GM12878 (cell line): ENCODE measurements at regions not wholly inside any gene's neighbourhood (a gene's known extent, or its start where the extent isn't known, plus 50 kb on each side); places are given as distances from the start of the nearest gene placed in this dataset.

Experiments
- ATAC-seq: fragments of 200-7000 bp; cut with Tn5 transposase; 3 replicates; pipeline ENCODE4 v1.9.1; 2020; ENCODE audit warnings: mild to moderate bottlenecking, moderate library complexity
- BruUV-seq: library from RNA; stranded (reverse); fragments of 400-500 nt; replicated peaks from 2 replicates; lab custom pipeline; 2021; lab: Mats Ljungman, UMichigan
- CTCF ChIA-PET: fragments of 300-600 bp; sonication (Branson Sonifier 250); formaldehyde crosslinking; extraction: SDS; loops from one replicate; lab custom pipeline; 2021; ENCODE audit warnings: inconsistent platforms; lab: Yijun Ruan, JAX
- POLR2A ChIA-PET: fragments of 350-600 bp; formaldehyde crosslinking; extraction: SDS; loops from one replicate; lab custom pipeline; 2021; ENCODE audit warnings: inconsistent platforms; lab: Charles Lee
- RAD21 ChIA-PET: fragments of 300-600 bp; sonication (Branson Sonifier 250); formaldehyde crosslinking; loops from one replicate; lab custom pipeline; 2023; ENCODE audit warnings: antibody characterized with exemption; ENCODE audit not compliant: unreplicated experiment; lab: Charles Lee
- SMC1A ChIA-PET: fragments of 300-600 bp; sonication (Branson Sonifier 250); formaldehyde crosslinking; loops from one replicate; lab custom pipeline; 2023; ENCODE audit not compliant: unreplicated experiment, uncharacterized antibody; lab: Charles Lee
- DNase-seq: peaks from one replicate; pipeline ENCODE4 v3.0.0-alpha.2; 2011; ENCODE audit warnings: low read depth, low spot score
- FAIRE-seq: peaks from 3 replicates; lab custom pipeline; 2011; peaks lifted over from hg19 to GRCh38; lab: Jason Lieb, UNC
- H2AFZ ChIP-seq: 2 replicates; pipeline ENCODE4 v1.6.0; 2011; ENCODE audit warnings: low read depth, low read length, control low read depth; ENCODE audit not compliant: control insufficient read depth
- H3K27ac ChIP-seq: 2 replicates; pipeline ENCODE4 v1.5.1; 2011; ENCODE audit warnings: control low read depth; ENCODE audit not compliant: control insufficient read depth, insufficient read depth
- H3K27me3 ChIP-seq, 2 experiments: replicated peaks in 1 of 2; 2 replicates each; pipeline versions ENCODE4 v1.6.0 to v1.6.1; 2011; ENCODE audit warnings: low read length in 1 of 2; ENCODE audit not compliant: control insufficient read depth in 2 of 2, insufficient read depth in 2 of 2
- H3K36me3 ChIP-seq, 2 experiments: 2 replicates each; pipeline ENCODE4 v1.5.1; 2011; ENCODE audit warnings: low read length in 1 of 2; ENCODE audit not compliant: control insufficient read depth in 2 of 2, insufficient read depth in 2 of 2
- H3K4me1 ChIP-seq: 2 replicates; pipeline ENCODE4 v1.6.1; 2011; ENCODE audit warnings: mild to moderate bottlenecking, low read length, moderate library complexity, mixed read lengths; ENCODE audit not compliant: control insufficient read depth, insufficient read depth
- H3K4me2 ChIP-seq: 2 replicates; pipeline ENCODE4 v1.6.0; 2011; ENCODE audit warnings: control low read depth; ENCODE audit not compliant: control insufficient read depth, insufficient read depth
- H3K4me3 ChIP-seq: fragments of 200-600 bp; sonication (generic); 2 replicates; pipeline ENCODE4 v1.5.1; 2016
- H3K79me2 ChIP-seq: 2 replicates; pipeline ENCODE4 v1.6.0; 2011; ENCODE audit warnings: low read length; ENCODE audit not compliant: control insufficient read depth, insufficient read depth
- H3K9ac ChIP-seq: 2 replicates; pipeline ENCODE4 v1.8.0; 2011; ENCODE audit warnings: low read length, control low read depth, mixed read lengths; ENCODE audit not compliant: control insufficient read depth, insufficient read depth
- H3K9me3 ChIP-seq: replicated peaks from 3 replicates; pipeline ENCODE4 v1.5.1; 2011; ENCODE audit warnings: mild to moderate bottlenecking, low read length; ENCODE audit not compliant: control insufficient read depth, insufficient read depth
- H4K20me1 ChIP-seq: 2 replicates; pipeline ENCODE4 v1.6.0; 2011; ENCODE audit not compliant: control insufficient read depth, insufficient read depth
- ATF7 ChIP-seq: fragments of 450-650 bp; IDR thresholded peaks from 2 replicates; pipeline ENCODE4 v1.6.1; 2016; ENCODE audit warnings: low read depth, mild to moderate bottlenecking
- BCL11A ChIP-seq: IDR thresholded peaks from 2 replicates; pipeline ENCODE4 v1.6.1; 2011; ENCODE audit warnings: low read depth, low read length
- BHLHE40 ChIP-seq, 2 experiments: fragments of 450-650 bp in 1 of 2; IDR thresholded peaks; 2 replicates each; pipeline ENCODE4 v1.6.1; 2011 to 2017; ENCODE audit warnings: low read depth in 2 of 2, borderline replicate concordance in 1 of 2, improper control_type of control experiment in 1 of 2, low read length in 1 of 2, mild to moderate bottlenecking in 1 of 2
- CHD4 ChIP-seq: fragments of 200-600 bp; sonication (generic); IDR thresholded peaks from 2 replicates; pipeline ENCODE4 v1.6.1; 2016; ENCODE audit warnings: mild to moderate bottlenecking
- EED ChIP-seq: sonication (generic); IDR thresholded peaks from 2 replicates; pipeline ENCODE4 v1.6.1; 2016; ENCODE audit warnings: antibody characterized with exemption, low read depth
- EP300 ChIP-seq, 2 experiments: fragments of 150-350 bp in 1 of 2; IDR thresholded peaks; 2 replicates each; pipeline ENCODE4 v1.6.1; 2011 to 2012; ENCODE audit warnings: low read depth in 2 of 2, low read length in 2 of 2, borderline replicate concordance in 1 of 2, improper control_type of control experiment in 1 of 2, inconsistent platforms in 1 of 2; ENCODE audit not compliant: control insufficient read depth in 1 of 2
- ETV6 ChIP-seq, 2 experiments: fragments of 450-650 bp in 1 of 2; IDR thresholded peaks in 1 of 2; conservative IDR thresholded peaks in 1 of 2; 2 replicates each; pipeline ENCODE4 v1.6.1; 2014; ENCODE audit warnings: antibody characterized with exemption in 1 of 2, borderline replicate concordance in 1 of 2, low read depth in 1 of 2, mild to moderate bottlenecking in 1 of 2, moderate library complexity in 1 of 2
- IKZF1 ChIP-seq: fragments of 450-650 bp; conservative IDR thresholded peaks from 2 replicates; pipeline ENCODE4 v1.6.1; 2017; ENCODE audit warnings: antibody characterized with exemption, mild to moderate bottlenecking
- IKZF2 ChIP-seq, 2 experiments: fragments of 450-650 bp; IDR thresholded peaks; 2 replicates each; pipeline ENCODE4 v1.6.1; 2017; ENCODE audit warnings: mild to moderate bottlenecking in 2 of 2, moderate library complexity in 2 of 2
- IRF4 ChIP-seq: IDR thresholded peaks from 2 replicates; pipeline ENCODE4 v1.6.1; 2011; ENCODE audit warnings: low read depth, low read length
- MEF2A ChIP-seq: IDR thresholded peaks from 2 replicates; pipeline ENCODE4 v1.6.1; 2011; ENCODE audit warnings: low read depth, mild to moderate bottlenecking, low read length, moderate library complexity; ENCODE audit not compliant: insufficient read depth
- MEF2B ChIP-seq: fragments of 450-650 bp; IDR thresholded peaks from 2 replicates; pipeline ENCODE4 v1.6.1; 2018; ENCODE audit warnings: mild to moderate bottlenecking, moderate library complexity; ENCODE audit not compliant: partially characterized antibody, poor library complexity, severe bottlenecking
- MTA2 ChIP-seq: fragments of 450-650 bp; IDR thresholded peaks from 2 replicates; pipeline ENCODE4 v1.6.1; 2016; ENCODE audit warnings: low read depth, mild to moderate bottlenecking, moderate library complexity
- MTA3 ChIP-seq: IDR thresholded peaks from 2 replicates; pipeline ENCODE4 v1.6.1; 2012; ENCODE audit warnings: low read length, inconsistent platforms, borderline replicate concordance
- NFIC ChIP-seq: IDR thresholded peaks from 2 replicates; pipeline ENCODE4 v1.6.1; 2012; ENCODE audit warnings: low read depth, mild to moderate bottlenecking, inconsistent platforms, low read length, moderate library complexity
- NFXL1 ChIP-seq: fragments of 450-650 bp; IDR thresholded peaks from 2 replicates; pipeline ENCODE4 v1.6.1; 2017; ENCODE audit warnings: antibody characterized with exemption, mild to moderate bottlenecking, borderline replicate concordance
- NRF1 ChIP-seq: conservative IDR thresholded peaks from 2 replicates; pipeline ENCODE4 v1.6.1; 2011; ENCODE audit warnings: mild to moderate bottlenecking, low read depth, low read length, improper control_type of control experiment
- PAX5 ChIP-seq: IDR thresholded peaks from 2 replicates; pipeline ENCODE4 v1.6.1; 2011; ENCODE audit warnings: low read depth, low read length, borderline replicate concordance
- POU2F2 ChIP-seq: IDR thresholded peaks from 3 replicates; pipeline ENCODE4 v1.6.1; 2011; ENCODE audit warnings: low read depth, mild to moderate bottlenecking, low read length, borderline replicate concordance
- RB1 ChIP-seq: fragments of 450-650 bp; formaldehyde crosslinking; IDR thresholded peaks from 2 replicates; pipeline ENCODE4 v1.6.1; 2017; ENCODE audit warnings: mild to moderate bottlenecking, borderline replicate concordance
- RUNX3 ChIP-seq: IDR thresholded peaks from 2 replicates; pipeline ENCODE4 v1.6.1; 2012; ENCODE audit warnings: low read length, inconsistent platforms
- SPI1 ChIP-seq: IDR thresholded peaks from 2 replicates; pipeline ENCODE4 v1.6.1; 2011; ENCODE audit warnings: low read depth, mild to moderate bottlenecking, low read length, moderate library complexity, borderline replicate concordance; ENCODE audit not compliant: insufficient read depth
- ZNF217 ChIP-seq: fragments of 450-650 bp; IDR thresholded peaks from 2 replicates; pipeline ENCODE4 v1.6.1; 2017; ENCODE audit warnings: antibody characterized with exemption, mild to moderate bottlenecking
- WGBS: methylation state at CpG from one replicate; pipeline ENCODE4 v1.1.6; 2016; ENCODE audit warnings: low lambda C conversion rate; ENCODE audit not compliant: insufficient replicate concordance, insufficient coverage; ENCODE audit errors: missing lambda C conversion rate; 5-methylcytosine and 5-hydroxymethylcytosine counted together
- in situ Hi-C: fragments of 300-500 bp; cut with MboI; formaldehyde crosslinking; loops from 9 replicates; pipeline ENCODE4 v1.14.3; 2018; ENCODE audit warnings: mixed read lengths
- intact Hi-C: fragments of 100-400 bp; cut with micrococcal nuclease; formaldehyde crosslinking; loops from one replicate; pipeline ENCODE4 v1.14.2; 2022; ENCODE audit not compliant: unreplicated experiment
- TF ChIP-seq, protein P1 (sequence below): fragments of 450-650 bp; IDR thresholded peaks from 2 replicates; pipeline ENCODE4 v1.6.1; 2017; ENCODE audit warnings: low read depth, mild to moderate bottlenecking, moderate library complexity

GRCh38 chr14:51180577-51180976 is 59.5 kb upstream of the TMX1 start:
- 8% methylated on average over 9 of the region's 9 CpGs for WGBS
- RAD21 ChIA-PET, result no interaction called here

More at GRCh38 chr14:51180577-51180976, 59.5 kb upstream of the TMX1 start:
- ChIA-PET POLR2A (no interaction called here), SMC1A (no interaction called here), CTCF (no interaction called here)
- no peaks in the 10 kb centered on the region for H3K27me3 ChIP-seq
- no peak overlapping the region for H3K9ac ChIP-seq
- DNase-seq, result peak; percentile 69
- peak; percentile 92 for ATAC-seq
- H3K4me3 ChIP-seq, result peak overlapping the region; percentile 17; the same call in 1 of the 2 replicates
- peaks cover 22% of the 10 kb centered on the region for H3K4me1 ChIP-seq
- in situ Hi-C loops (no loop called here), intact Hi-C loops (no loop called here)
- BruUV-seq, result no TSS peak
- peak overlapping the region; percentile 67 for H2AFZ ChIP-seq
- H3K36me3 ChIP-seq, result no peaks in the 10 kb centered on the region
- peak; percentile 89 to 90 for TF ChIP-seq IKZF2 (IDR thresholded peaks at IDR 0.05)
- TF ChIP-seq MTA2, result peak; percentile 35; the same call in 1 of the 2 replicates
- TF ChIP-seq ATF7, result 0 out of 2 replicates have a peak, but pooled peaks have one; percentile 12
- TF ChIP-seq NRF1, result no peak
- no peak for TF ChIP-seq CHD4
- no peak for TF ChIP-seq RB1
- peak; percentile 66 for TF ChIP-seq RUNX3
- TF ChIP-seq, protein P1, sequence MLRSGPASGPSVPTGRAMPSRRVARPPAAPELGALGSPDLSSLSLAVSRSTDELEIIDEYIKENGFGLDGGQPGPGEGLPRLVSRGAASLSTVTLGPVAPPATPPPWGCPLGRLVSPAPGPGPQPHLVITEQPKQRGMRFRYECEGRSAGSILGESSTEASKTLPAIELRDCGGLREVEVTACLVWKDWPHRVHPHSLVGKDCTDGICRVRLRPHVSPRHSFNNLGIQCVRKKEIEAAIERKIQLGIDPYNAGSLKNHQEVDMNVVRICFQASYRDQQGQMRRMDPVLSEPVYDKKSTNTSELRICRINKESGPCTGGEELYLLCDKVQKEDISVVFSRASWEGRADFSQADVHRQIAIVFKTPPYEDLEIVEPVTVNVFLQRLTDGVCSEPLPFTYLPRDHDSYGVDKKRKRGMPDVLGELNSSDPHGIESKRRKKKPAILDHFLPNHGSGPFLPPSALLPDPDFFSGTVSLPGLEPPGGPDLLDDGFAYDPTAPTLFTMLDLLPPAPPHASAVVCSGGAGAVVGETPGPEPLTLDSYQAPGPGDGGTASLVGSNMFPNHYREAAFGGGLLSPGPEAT, result peak; percentile 67; the same call in 1 of the 2 replicates
- TF ChIP-seq EP300 (IDR thresholded peaks at IDR 0.05; ENCODE audit: borderline replicate concordance in 1 of 2, control insufficient read depth in 1 of 2, low read depth in 2 of 2, low read length in 2 of 2), result peak in 1 of 2 experiments; percentile 49; a peak in 1 of 4 replicates
- TF ChIP-seq MEF2A, result 0 out of 2 replicates have a peak, but pooled peaks have one; percentile 14
- peak; percentile 65 to 70 for TF ChIP-seq BHLHE40 (IDR thresholded peaks at IDR 0.05; ENCODE audit: borderline replicate concordance in 1 of 2, low read depth in 2 of 2, low read length in 1 of 2)
- TF ChIP-seq IKZF1, result peak; percentile 71
- no peak for TF ChIP-seq MTA3
- no peak for TF ChIP-seq NFXL1
- 0 out of 4 replicates have a peak, but pooled peaks of 1 of the 2 experiments have one; percentile 31 for TF ChIP-seq ETV6 (conservative IDR thresholded peaks at IDR 0.05 in 1 of 2, IDR thresholded peaks at IDR 0.05 in 1 of 2; ENCODE audit: borderline replicate concordance in 1 of 2, low read depth in 1 of 2)
- TF ChIP-seq NFIC, result peak; percentile 42; the same call in 1 of the 2 replicates
- TF ChIP-seq EED, result peak; percentile 96
- peak; percentile 85; the same call in 2 of the 3 replicates for TF ChIP-seq POU2F2
- TF ChIP-seq ZNF217, result no peak
- peak; percentile 75 for TF ChIP-seq SPI1
- TF ChIP-seq BCL11A, result 0 out of 2 replicates have a peak, but pooled peaks have one; percentile 30
- TF ChIP-seq PAX5, result peak; percentile 48; the same call in 1 of the 2 replicates
- 0 out of 2 replicates have a peak, but pooled peaks have one; percentile 49 for TF ChIP-seq IRF4
- TF ChIP-seq MEF2B, result peak; percentile 36
- no peak for FAIRE-seq
- no peaks in the 10 kb centered on the region for H3K79me2 ChIP-seq
- H4K20me1 ChIP-seq, result no peaks in the 10 kb centered on the region
- H3K9me3 ChIP-seq, result no peaks in the 10 kb centered on the region; the same call in 1 of the 3 replicates
- peak overlapping the region; percentile 87 for H3K4me2 ChIP-seq
- 0 out of 2 replicates have a peak overlapping the region, but pooled peaks have one; percentile 15 for H3K27ac ChIP-seq
